ENCODE measurements at regions not wholly inside any gene's neighbourhood (a gene's known extent, or its start where the extent isn't known, plus 50 kb on each side); places are given as distances from the start of the nearest gene placed in this dataset.

GRCh38 chr1:220410611-220411010, 117.3 kb upstream of the MARK1 start:
- no peak for TF ChIP-seq POLR2A (IDR thresholded peaks at IDR 0.05)
- no peak for TF ChIP-seq CTCF (IDR thresholded peaks at IDR 0.05)

Data from esophagus squamous epithelium (tissue), 4 donors.